Right lobe of liver (tissue), 4 donors: ENCODE measurements at regions not wholly inside any gene's neighbourhood (a gene's known extent, or its start where the extent isn't known, plus 50 kb on each side); places are given as distances from the start of the nearest gene placed in this dataset.

Experiments
- POLR2A ChIP-seq: fragments of 450-650 bp; IDR thresholded peaks from one replicate; pipeline ENCODE4 v1.6.1; 2017; ENCODE audit warnings: antibody characterized with exemption, mild to moderate bottlenecking
- TF ChIP-seq, protein P1 (sequence below), 4 donors: fragments of 200-600 bp in 3 of 4; fragments of 450-650 bp in 1 of 4; IDR thresholded peaks; one replicate each; pipeline versions ENCODE4 v1.5.1 to v1.8.0; 2016 to 2022; ENCODE audit warnings: antibody characterized with exemption in 4 of 4, mild to moderate bottlenecking in 2 of 4
- donor health status: DM: no; HTN: no; CAD: no.
- donor health status: DM: no; HTN: no; CAD: no.
- donor health status: DM: no; HTN: yes; CAD: no.

DNA sequence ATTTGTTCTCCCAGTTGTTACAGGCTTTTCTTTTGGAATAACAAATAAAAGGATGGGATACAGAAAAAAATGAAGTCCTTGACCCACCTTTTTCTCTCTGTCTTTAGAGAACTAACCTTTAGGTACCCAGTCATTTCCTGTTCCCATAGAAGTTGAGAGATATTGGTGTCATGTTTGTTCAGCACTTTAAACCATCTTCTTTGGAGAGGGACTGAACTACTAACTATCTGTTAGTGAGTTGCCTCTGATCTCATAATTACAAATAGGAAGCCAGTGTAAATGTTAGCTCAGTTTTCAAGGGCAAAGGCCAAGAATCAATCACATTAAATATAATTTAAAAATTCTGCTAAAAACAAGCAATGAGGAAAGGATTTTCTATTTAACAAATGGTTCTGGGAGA, 72.9 kb upstream of the DCBLD2 start:
- TF ChIP-seq, protein P1, sequence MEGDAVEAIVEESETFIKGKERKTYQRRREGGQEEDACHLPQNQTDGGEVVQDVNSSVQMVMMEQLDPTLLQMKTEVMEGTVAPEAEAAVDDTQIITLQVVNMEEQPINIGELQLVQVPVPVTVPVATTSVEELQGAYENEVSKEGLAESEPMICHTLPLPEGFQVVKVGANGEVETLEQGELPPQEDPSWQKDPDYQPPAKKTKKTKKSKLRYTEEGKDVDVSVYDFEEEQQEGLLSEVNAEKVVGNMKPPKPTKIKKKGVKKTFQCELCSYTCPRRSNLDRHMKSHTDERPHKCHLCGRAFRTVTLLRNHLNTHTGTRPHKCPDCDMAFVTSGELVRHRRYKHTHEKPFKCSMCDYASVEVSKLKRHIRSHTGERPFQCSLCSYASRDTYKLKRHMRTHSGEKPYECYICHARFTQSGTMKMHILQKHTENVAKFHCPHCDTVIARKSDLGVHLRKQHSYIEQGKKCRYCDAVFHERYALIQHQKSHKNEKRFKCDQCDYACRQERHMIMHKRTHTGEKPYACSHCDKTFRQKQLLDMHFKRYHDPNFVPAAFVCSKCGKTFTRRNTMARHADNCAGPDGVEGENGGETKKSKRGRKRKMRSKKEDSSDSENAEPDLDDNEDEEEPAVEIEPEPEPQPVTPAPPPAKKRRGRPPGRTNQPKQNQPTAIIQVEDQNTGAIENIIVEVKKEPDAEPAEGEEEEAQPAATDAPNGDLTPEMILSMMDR (IDR thresholded peaks at IDR 0.05) = no peak
- no peak for TF ChIP-seq POLR2A
